Hepatocyte (in vitro differentiated cells): ENCODE measurements at regions not wholly inside any gene's neighbourhood (a gene's known extent, or its start where the extent isn't known, plus 50 kb on each side); places are given as distances from the start of the nearest gene placed in this dataset.
"Not testable (repeated sequence)": the region's sequence is repeated elsewhere in the genome, so short reads cannot be mapped to it uniquely, and the experiment has no call there.

Experiments used
- EZH2 ChIP-seq: fragments of 200-600 bp; sonication (generic); IDR thresholded peaks from 2 replicates; pipeline ENCODE4 v1.6.1; 2016; ENCODE audit warnings: antibody characterized with exemption, mild to moderate bottlenecking, borderline replicate concordance
- EZH2phosphoT487 ChIP-seq: fragments of 200-600 bp; sonication (generic); IDR thresholded peaks from one replicate; pipeline ENCODE4 v1.6.1; 2018; ENCODE audit warnings: antibody characterized with exemption, mild to moderate bottlenecking, low read depth, moderate library complexity; ENCODE audit not compliant: unreplicated experiment, severe bottlenecking
- TF ChIP-seq, protein P1 (sequence below): fragments of 200-600 bp; sonication (generic); IDR thresholded peaks from 2 replicates; pipeline ENCODE4 v1.5.1; 2016; ENCODE audit warnings: antibody characterized with exemption, mild to moderate bottlenecking; ENCODE audit not compliant: poor library complexity

DNA sequence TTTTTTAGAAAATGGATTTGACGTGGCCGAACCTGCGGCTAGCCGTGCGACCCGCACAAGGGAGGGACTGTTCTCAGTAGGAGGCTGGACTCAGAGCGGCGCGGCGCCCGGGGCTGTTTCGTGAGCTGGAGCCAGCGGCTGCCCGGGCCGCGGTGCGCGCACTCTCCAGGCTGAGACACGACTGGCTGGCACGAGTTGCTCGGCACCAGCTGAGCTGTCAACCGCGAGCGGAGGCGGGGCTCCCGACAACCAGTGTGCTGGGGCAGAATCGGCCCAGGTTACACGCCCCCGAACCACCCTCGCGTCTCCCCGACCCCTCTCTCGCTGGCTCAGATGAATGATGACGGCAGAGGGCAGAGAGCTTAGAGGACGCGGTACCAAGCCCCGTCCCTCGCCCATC, 182.3 kb upstream of the NBPF9 start:
- TF ChIP-seq, protein P1, sequence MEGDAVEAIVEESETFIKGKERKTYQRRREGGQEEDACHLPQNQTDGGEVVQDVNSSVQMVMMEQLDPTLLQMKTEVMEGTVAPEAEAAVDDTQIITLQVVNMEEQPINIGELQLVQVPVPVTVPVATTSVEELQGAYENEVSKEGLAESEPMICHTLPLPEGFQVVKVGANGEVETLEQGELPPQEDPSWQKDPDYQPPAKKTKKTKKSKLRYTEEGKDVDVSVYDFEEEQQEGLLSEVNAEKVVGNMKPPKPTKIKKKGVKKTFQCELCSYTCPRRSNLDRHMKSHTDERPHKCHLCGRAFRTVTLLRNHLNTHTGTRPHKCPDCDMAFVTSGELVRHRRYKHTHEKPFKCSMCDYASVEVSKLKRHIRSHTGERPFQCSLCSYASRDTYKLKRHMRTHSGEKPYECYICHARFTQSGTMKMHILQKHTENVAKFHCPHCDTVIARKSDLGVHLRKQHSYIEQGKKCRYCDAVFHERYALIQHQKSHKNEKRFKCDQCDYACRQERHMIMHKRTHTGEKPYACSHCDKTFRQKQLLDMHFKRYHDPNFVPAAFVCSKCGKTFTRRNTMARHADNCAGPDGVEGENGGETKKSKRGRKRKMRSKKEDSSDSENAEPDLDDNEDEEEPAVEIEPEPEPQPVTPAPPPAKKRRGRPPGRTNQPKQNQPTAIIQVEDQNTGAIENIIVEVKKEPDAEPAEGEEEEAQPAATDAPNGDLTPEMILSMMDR: not testable (repeated sequence)
- not testable (repeated sequence) for TF ChIP-seq EZH2phosphoT487, EZH2
